Neuronal stem cell (in vitro differentiated cells): ENCODE measurements at regions not wholly inside any gene's neighbourhood (a gene's known extent, or its start where the extent isn't known, plus 50 kb on each side); places are given as distances from the start of the nearest gene placed in this dataset.
A peak's percentile ranks its signal among the peaks of the same experiment; 100 is the strongest.

Experiments
- DNase-seq: peaks from one replicate; pipeline ENCODE4 v3.0.0-alpha.2; 2013; ENCODE audit warnings: low spot score
- H2AFZ ChIP-seq: one replicate; pipeline ENCODE4 v1.6.1; 2013; ENCODE audit warnings: mild to moderate bottlenecking, low read length, inconsistent platforms
- H2AK5ac ChIP-seq: 2 replicates; pipeline ENCODE4 v1.6.1; 2013; ENCODE audit warnings: low read depth, mild to moderate bottlenecking, inconsistent platforms, low read length, moderate library complexity, mixed read lengths
- H2BK120ac ChIP-seq: 2 replicates; pipeline ENCODE4 v1.6.1; 2013; ENCODE audit warnings: low read depth, mild to moderate bottlenecking, inconsistent platforms, low read length, moderate library complexity, mixed read lengths
- H2BK12ac ChIP-seq: one replicate; pipeline ENCODE4 v1.6.1; 2013; ENCODE audit warnings: low read length, inconsistent platforms
- H2BK15ac ChIP-seq: 2 replicates; pipeline ENCODE4 v1.6.1; 2013; ENCODE audit warnings: mild to moderate bottlenecking, low read length, inconsistent platforms, mixed read lengths
- H2BK5ac ChIP-seq: one replicate; pipeline ENCODE4 v1.6.1; 2013; ENCODE audit warnings: inconsistent platforms, mild to moderate bottlenecking, low read length, moderate library complexity
- H3K14ac ChIP-seq: one replicate; pipeline ENCODE4 v1.6.1; 2013; ENCODE audit warnings: low read length, inconsistent platforms
- H3K18ac ChIP-seq: 2 replicates; pipeline ENCODE4 v1.6.1; 2013; ENCODE audit warnings: low read length, inconsistent platforms
- H3K23ac ChIP-seq: 2 replicates; pipeline ENCODE4 v1.6.1; 2013; ENCODE audit warnings: low read depth, mild to moderate bottlenecking, mixed read lengths, low read length, inconsistent platforms; ENCODE audit not compliant: poor library complexity
- H3K27ac ChIP-seq: replicated peaks from 3 replicates; pipeline ENCODE4 v1.5.1; 2013; ENCODE audit warnings: low read length, inconsistent platforms
- H3K27me3 ChIP-seq, 3 experiments: 2 replicates each; pipeline ENCODE4 v1.6.1; 2013; ENCODE audit warnings: low read length in 3 of 3, mild to moderate bottlenecking in 2 of 3, inconsistent platforms in 1 of 3, low read depth in 1 of 3, mixed read lengths in 1 of 3, moderate library complexity in 1 of 3; ENCODE audit not compliant: control insufficient read depth in 3 of 3, insufficient read depth in 3 of 3
- H3K36me3 ChIP-seq, 2 donors: replicated peaks in 1 of 2; 2 replicates each; pipeline ENCODE4 v1.6.1; 2013; ENCODE audit warnings: low read length in 2 of 2; ENCODE audit not compliant: control insufficient read depth in 2 of 2, insufficient read depth in 2 of 2
- H3K4ac ChIP-seq: 2 replicates; pipeline ENCODE4 v1.6.1; 2013; ENCODE audit warnings: inconsistent platforms, mild to moderate bottlenecking, low read length, moderate library complexity
- H3K4me1 ChIP-seq, 2 donors: 1 replicate in 1 of 2; 2 replicates in 1 of 2; pipeline ENCODE4 v1.6.1; 2013; ENCODE audit warnings: low read length in 2 of 2, low read depth in 1 of 2; ENCODE audit not compliant: control insufficient read depth in 2 of 2, insufficient read depth in 1 of 2
- H3K4me2 ChIP-seq: one replicate; pipeline ENCODE4 v1.6.1; 2013; ENCODE audit warnings: mild to moderate bottlenecking, low read length, inconsistent platforms; ENCODE audit not compliant: insufficient read depth, poor library complexity, severe bottlenecking
- H3K4me3 ChIP-seq, 2 donors: 2 replicates each; pipeline ENCODE4 v1.5.1; 2013; ENCODE audit warnings: low read length in 2 of 2, mild to moderate bottlenecking in 2 of 2, inconsistent platforms in 1 of 2, moderate library complexity in 1 of 2
- H3K79me1 ChIP-seq: one replicate; pipeline ENCODE4 v1.6.1; 2013; ENCODE audit warnings: low read depth, mild to moderate bottlenecking, inconsistent platforms, low read length, moderate library complexity
- H3K9ac ChIP-seq: one replicate; pipeline ENCODE4 v1.6.1; 2013; ENCODE audit warnings: mild to moderate bottlenecking, low read depth, low read length, inconsistent platforms; ENCODE audit not compliant: poor library complexity
- H3K9me3 ChIP-seq, 2 donors: replicated peaks in 1 of 2; 2 replicates each; pipeline versions ENCODE3 to v1.6.1; 2013; ENCODE audit warnings: low read length in 2 of 2, mild to moderate bottlenecking in 2 of 2, inconsistent platforms in 1 of 2, low read depth in 1 of 2, mixed read lengths in 1 of 2, moderate library complexity in 1 of 2; ENCODE audit not compliant: control insufficient read depth in 2 of 2, insufficient read depth in 1 of 2
- H4K8ac ChIP-seq: one replicate; pipeline ENCODE4 v1.6.1; 2013; ENCODE audit warnings: low read depth, mild to moderate bottlenecking, inconsistent platforms, low read length, moderate library complexity
- H4K91ac ChIP-seq: one replicate; pipeline ENCODE4 v1.6.1; 2013; ENCODE audit warnings: low read length, low read depth, mild to moderate bottlenecking, inconsistent platforms; ENCODE audit not compliant: poor library complexity
- WGBS, 2 donors: extraction: QIAGEN DNeasy Blood & Tissue Kit; methylation state at CpG; one replicate each; pipeline ENCODE4 v1.1.7; 2013; ENCODE audit warnings: missing lambda C conversion rate in 2 of 2, mixed read lengths in 1 of 2; ENCODE audit not compliant: insufficient read length in 2 of 2, insufficient replicate concordance in 1 of 2; ENCODE audit errors: extremely low coverage in 2 of 2; 5-methylcytosine and 5-hydroxymethylcytosine counted together

GRCh38 chr4:83917572-83917971 lies 381.7 kb downstream of the GPAT3 start:
- Histone ChIP-seq H2AFZ (no peak overlapping the region), H3K4me1 (no peaks in the 10 kb centered on the region), H3K36me3 (no peaks in the 10 kb centered on the region), H3K4me3 (no peak overlapping the region), H3K27me3 (no peaks in the 10 kb centered on the region), H4K8ac (no peak overlapping the region), H2BK12ac (no peak overlapping the region), H3K9ac (no peak overlapping the region), H2BK15ac (no peak overlapping the region), H2BK5ac (no peak overlapping the region), H3K4me2 (no peak overlapping the region), H3K79me1 (no peaks in the 10 kb centered on the region), H3K4ac (no peak overlapping the region), H3K9me3 (peaks cover 3 to 5% of the 10 kb centered on the region in 2 donors), H3K14ac (no peak overlapping the region), H3K18ac (no peak overlapping the region), H3K27ac (no peak overlapping the region), H4K91ac (no peak overlapping the region), H3K23ac (no peak overlapping the region), H2AK5ac (no peak overlapping the region), H2BK120ac (no peak overlapping the region)
- no CpG with 5 or more reads among the region's 8 CpGs for WGBS, 2 donors
- no peak for DNase-seq

- no peak overlapping the region for H4K8ac ChIP-seq
- H3K79me1 ChIP-seq, result no peaks in the 10 kb centered on the region
- no peak overlapping the region for H2BK12ac ChIP-seq
- no peaks in the 10 kb centered on the region for H3K36me3 ChIP-seq
- no peak overlapping the region for H2BK120ac ChIP-seq
- H2BK5ac ChIP-seq, result no peak overlapping the region
- WGBS, 2 donors, result no CpG with 5 or more reads among the region's 1 CpG
- H3K4me2 ChIP-seq, result no peak overlapping the region
- no peak overlapping the region for H3K27ac ChIP-seq
- no peaks in the 10 kb centered on the region for H3K27me3 ChIP-seq
- H3K18ac ChIP-seq, result no peak overlapping the region
- H3K14ac ChIP-seq, result no peak overlapping the region
- no peak overlapping the region for H2AK5ac ChIP-seq
- H2AFZ ChIP-seq, result no peak overlapping the region
- no peaks in the 10 kb centered on the region for H3K4me1 ChIP-seq
- no peak overlapping the region for H3K23ac ChIP-seq
- no peak overlapping the region for H4K91ac ChIP-seq
- H3K9ac ChIP-seq, result no peak overlapping the region
- DNase-seq, result no peak
- H3K9me3 ChIP-seq, result no peaks in the 10 kb centered on the region
- no peak overlapping the region for H3K4ac ChIP-seq
- no peak overlapping the region for H2BK15ac ChIP-seq
- H3K4me3 ChIP-seq, result no peak overlapping the region
Observed at GRCh38 chr4:83910693-83911092, 374.8 kb downstream of the GPAT3 start.

GRCh38 chr4:83906561-83906960 lies 370.7 kb downstream of the GPAT3 start:
- no peak overlapping the region for H3K14ac ChIP-seq
- no peak overlapping the region for H2AFZ ChIP-seq
- no peaks in the 10 kb centered on the region for H3K9me3 ChIP-seq
- H4K8ac ChIP-seq, result no peak overlapping the region
- H2BK120ac ChIP-seq, result no peak overlapping the region
- H4K91ac ChIP-seq, result no peak overlapping the region
- no peak overlapping the region for H3K4ac ChIP-seq
- H3K27me3 ChIP-seq, result no peaks in the 10 kb centered on the region
- H3K9ac ChIP-seq, result no peak overlapping the region
- H3K36me3 ChIP-seq, result no peaks in the 10 kb centered on the region
- WGBS, 2 donors, result no CpG with 5 or more reads among the region's 2 CpGs
- no peaks in the 10 kb centered on the region for H3K4me1 ChIP-seq
- no peak overlapping the region for H2BK5ac ChIP-seq
- H2BK15ac ChIP-seq, result no peak overlapping the region
- no peak overlapping the region for H3K27ac ChIP-seq
- H3K79me1 ChIP-seq, result no peaks in the 10 kb centered on the region
- H2AK5ac ChIP-seq, result no peak overlapping the region
- H2BK12ac ChIP-seq, result no peak overlapping the region
- H3K4me2 ChIP-seq, result no peak overlapping the region
- H3K23ac ChIP-seq, result no peak overlapping the region
- H3K18ac ChIP-seq, result no peak overlapping the region
- DNase-seq, result no peak
- no peak overlapping the region for H3K4me3 ChIP-seq

GRCh38 chr4:83905952-83906351 lies 370.0 kb downstream of the GPAT3 start:
- H2AK5ac ChIP-seq, result no peak overlapping the region
- no peak overlapping the region for H2BK120ac ChIP-seq
- H2AFZ ChIP-seq, result no peak overlapping the region
- H3K23ac ChIP-seq, result no peak overlapping the region
- no peak overlapping the region for H4K8ac ChIP-seq
- no peaks in the 10 kb centered on the region for H3K79me1 ChIP-seq
- H2BK12ac ChIP-seq, result no peak overlapping the region
- H3K27ac ChIP-seq, result no peak overlapping the region
- H3K9ac ChIP-seq, result no peak overlapping the region
- H3K9me3 ChIP-seq, result no peaks in the 10 kb centered on the region
- no peaks in the 10 kb centered on the region for H3K27me3 ChIP-seq
- H3K4me3 ChIP-seq, result no peak overlapping the region
- no peak overlapping the region for H3K4ac ChIP-seq
- H3K18ac ChIP-seq, result no peak overlapping the region
- no peaks in the 10 kb centered on the region for H3K36me3 ChIP-seq
- no peak overlapping the region for H4K91ac ChIP-seq
- peak; percentile 17 for DNase-seq
- no peak overlapping the region for H2BK15ac ChIP-seq
- H3K4me2 ChIP-seq, result no peak overlapping the region
- H2BK5ac ChIP-seq, result no peak overlapping the region
- no peaks in the 10 kb centered on the region for H3K4me1 ChIP-seq
- H3K14ac ChIP-seq, result no peak overlapping the region
